ENCODE measurements at regions not wholly inside any gene's neighbourhood (a gene's known extent, or its start where the extent isn't known, plus 50 kb on each side); places are given as distances from the start of the nearest gene placed in this dataset.

DNA sequence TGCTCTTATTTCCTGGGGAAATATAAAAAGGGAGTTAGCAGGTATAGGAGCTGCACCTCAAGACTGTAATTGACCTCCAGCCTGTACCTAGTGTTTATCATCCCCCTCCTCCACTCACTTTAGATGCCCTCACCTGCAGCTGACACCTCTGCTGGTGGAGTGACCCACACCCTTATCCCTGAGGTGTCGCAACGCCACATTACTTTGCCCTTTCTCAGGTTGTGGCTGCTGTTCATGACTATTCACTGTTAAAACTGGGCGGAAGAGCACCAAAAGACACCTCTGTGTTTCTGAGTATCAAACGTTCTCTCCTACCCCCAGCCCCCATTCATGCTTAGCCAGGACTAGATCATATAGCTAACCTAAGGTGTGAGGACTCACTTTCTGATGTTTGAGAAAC is 101.5 kb upstream of the ADAMTS3 start:
- TF ChIP-seq FOXA1 (IDR thresholded peaks at IDR 0.05), result no peak
- TF ChIP-seq, protein P1, sequence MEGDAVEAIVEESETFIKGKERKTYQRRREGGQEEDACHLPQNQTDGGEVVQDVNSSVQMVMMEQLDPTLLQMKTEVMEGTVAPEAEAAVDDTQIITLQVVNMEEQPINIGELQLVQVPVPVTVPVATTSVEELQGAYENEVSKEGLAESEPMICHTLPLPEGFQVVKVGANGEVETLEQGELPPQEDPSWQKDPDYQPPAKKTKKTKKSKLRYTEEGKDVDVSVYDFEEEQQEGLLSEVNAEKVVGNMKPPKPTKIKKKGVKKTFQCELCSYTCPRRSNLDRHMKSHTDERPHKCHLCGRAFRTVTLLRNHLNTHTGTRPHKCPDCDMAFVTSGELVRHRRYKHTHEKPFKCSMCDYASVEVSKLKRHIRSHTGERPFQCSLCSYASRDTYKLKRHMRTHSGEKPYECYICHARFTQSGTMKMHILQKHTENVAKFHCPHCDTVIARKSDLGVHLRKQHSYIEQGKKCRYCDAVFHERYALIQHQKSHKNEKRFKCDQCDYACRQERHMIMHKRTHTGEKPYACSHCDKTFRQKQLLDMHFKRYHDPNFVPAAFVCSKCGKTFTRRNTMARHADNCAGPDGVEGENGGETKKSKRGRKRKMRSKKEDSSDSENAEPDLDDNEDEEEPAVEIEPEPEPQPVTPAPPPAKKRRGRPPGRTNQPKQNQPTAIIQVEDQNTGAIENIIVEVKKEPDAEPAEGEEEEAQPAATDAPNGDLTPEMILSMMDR (IDR thresholded peaks at IDR 0.05; ENCODE audit: low read depth, low read length, missing input control), result no peak
- TF ChIP-seq GABPA (IDR thresholded peaks at IDR 0.05 in 1 of 2, conservative IDR thresholded peaks at IDR 0.05 in 1 of 2), result no peak
- TF ChIP-seq, protein P2, sequence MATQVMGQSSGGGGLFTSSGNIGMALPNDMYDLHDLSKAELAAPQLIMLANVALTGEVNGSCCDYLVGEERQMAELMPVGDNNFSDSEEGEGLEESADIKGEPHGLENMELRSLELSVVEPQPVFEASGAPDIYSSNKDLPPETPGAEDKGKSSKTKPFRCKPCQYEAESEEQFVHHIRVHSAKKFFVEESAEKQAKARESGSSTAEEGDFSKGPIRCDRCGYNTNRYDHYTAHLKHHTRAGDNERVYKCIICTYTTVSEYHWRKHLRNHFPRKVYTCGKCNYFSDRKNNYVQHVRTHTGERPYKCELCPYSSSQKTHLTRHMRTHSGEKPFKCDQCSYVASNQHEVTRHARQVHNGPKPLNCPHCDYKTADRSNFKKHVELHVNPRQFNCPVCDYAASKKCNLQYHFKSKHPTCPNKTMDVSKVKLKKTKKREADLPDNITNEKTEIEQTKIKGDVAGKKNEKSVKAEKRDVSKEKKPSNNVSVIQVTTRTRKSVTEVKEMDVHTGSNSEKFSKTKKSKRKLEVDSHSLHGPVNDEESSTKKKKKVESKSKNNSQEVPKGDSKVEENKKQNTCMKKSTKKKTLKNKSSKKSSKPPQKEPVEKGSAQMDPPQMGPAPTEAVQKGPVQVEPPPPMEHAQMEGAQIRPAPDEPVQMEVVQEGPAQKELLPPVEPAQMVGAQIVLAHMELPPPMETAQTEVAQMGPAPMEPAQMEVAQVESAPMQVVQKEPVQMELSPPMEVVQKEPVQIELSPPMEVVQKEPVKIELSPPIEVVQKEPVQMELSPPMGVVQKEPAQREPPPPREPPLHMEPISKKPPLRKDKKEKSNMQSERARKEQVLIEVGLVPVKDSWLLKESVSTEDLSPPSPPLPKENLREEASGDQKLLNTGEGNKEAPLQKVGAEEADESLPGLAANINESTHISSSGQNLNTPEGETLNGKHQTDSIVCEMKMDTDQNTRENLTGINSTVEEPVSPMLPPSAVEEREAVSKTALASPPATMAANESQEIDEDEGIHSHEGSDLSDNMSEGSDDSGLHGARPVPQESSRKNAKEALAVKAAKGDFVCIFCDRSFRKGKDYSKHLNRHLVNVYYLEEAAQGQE (IDR thresholded peaks at IDR 0.05), result no peak
- TF ChIP-seq, protein P3, sequence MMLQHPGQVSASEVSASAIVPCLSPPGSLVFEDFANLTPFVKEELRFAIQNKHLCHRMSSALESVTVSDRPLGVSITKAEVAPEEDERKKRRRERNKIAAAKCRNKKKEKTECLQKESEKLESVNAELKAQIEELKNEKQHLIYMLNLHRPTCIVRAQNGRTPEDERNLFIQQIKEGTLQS (IDR thresholded peaks at IDR 0.05), result no peak
- no peak for TF ChIP-seq EGR1 (IDR thresholded peaks at IDR 0.05; ENCODE audit: low read depth in 2 of 2)
- TF ChIP-seq TAF1 (conservative IDR thresholded peaks at IDR 0.05), result no peak
- TF ChIP-seq, protein P4, sequence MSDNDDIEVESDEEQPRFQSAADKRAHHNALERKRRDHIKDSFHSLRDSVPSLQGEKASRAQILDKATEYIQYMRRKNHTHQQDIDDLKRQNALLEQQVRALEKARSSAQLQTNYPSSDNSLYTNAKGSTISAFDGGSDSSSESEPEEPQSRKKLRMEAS (IDR thresholded peaks at IDR 0.05), result no peak
- no peak for TF ChIP-seq YY1 (IDR thresholded peaks at IDR 0.05)
- no peak for TF ChIP-seq JUND (IDR thresholded peaks at IDR 0.05)
- TF ChIP-seq RXRA (IDR thresholded peaks at IDR 0.05), result no peak
- TF ChIP-seq SP1 (IDR thresholded peaks at IDR 0.05), result no peak
- TF ChIP-seq HNF4G (IDR thresholded peaks at IDR 0.05), result no peak
- no peak for TF ChIP-seq RAD21 (IDR thresholded peaks at IDR 0.05)
